Daoy (cell line): ENCODE measurements at regions not wholly inside any gene's neighbourhood (a gene's known extent, or its start where the extent isn't known, plus 50 kb on each side); places are given as distances from the start of the nearest gene placed in this dataset.

Source experiments
- DNase-seq: peaks from one replicate; pipeline ENCODE4 v3.0.0-alpha.2; 2015; ENCODE audit warnings: low read depth

GRCh38 chr5:174553556-174553955 lies 170.8 kb upstream of the MSX2 start:
- DNase-seq, result no peak

- DNase-seq, result no peak
Measured at GRCh38 chr5:174555726-174556125, 168.7 kb upstream of the MSX2 start.

- no peak for DNase-seq
Measured at GRCh38 chr5:174556756-174557155, 167.6 kb upstream of the MSX2 start.

GRCh38 chr5:174558190-174558589 lies 166.2 kb upstream of the MSX2 start:
- DNase-seq, result no peak

- DNase-seq, result peak; percentile 32
Measured at GRCh38 chr5:174559141-174559540, 165.2 kb upstream of the MSX2 start.

GRCh38 chr5:174559566-174560090 lies 164.8 kb upstream of the MSX2 start:
- DNase-seq, result no peak

- DNase-seq, result no peak
Measured at GRCh38 chr5:174560861-174561260, 163.5 kb upstream of the MSX2 start.

- peak; percentile 62 for DNase-seq
Measured at GRCh38 chr5:174563040-174563439, 161.3 kb upstream of the MSX2 start.

- peak; percentile 70 for DNase-seq
Measured at GRCh38 chr5:174563899-174564298, 160.5 kb upstream of the MSX2 start.

- DNase-seq, result no peak
Measured at GRCh38 chr5:174567506-174568141, 156.8 kb upstream of the MSX2 start.

- no peak for DNase-seq
Measured at GRCh38 chr5:174570662-174571061, 153.7 kb upstream of the MSX2 start.

GRCh38 chr5:174571662-174572397 lies 152.6 kb upstream of the MSX2 start:
- DNase-seq, result peak; percentile 95

GRCh38 chr5:174572591-174572990 lies 151.8 kb upstream of the MSX2 start:
- DNase-seq, result peak; percentile 41

- no peak for DNase-seq
Measured at GRCh38 chr5:174573221-174573994, 151.0 kb upstream of the MSX2 start.

- DNase-seq, result no peak
Measured at GRCh38 chr5:174575043-174575442, 149.3 kb upstream of the MSX2 start.

- no peak for DNase-seq
Measured at GRCh38 chr5:174576042-174576441, 148.3 kb upstream of the MSX2 start.

GRCh38 chr5:174581479-174581878 lies 142.9 kb upstream of the MSX2 start:
- DNase-seq, result peak; percentile 63

- DNase-seq, result no peak
Measured at GRCh38 chr5:174581894-174582293, 142.5 kb upstream of the MSX2 start.

GRCh38 chr5:174583071-174583470 lies 141.3 kb upstream of the MSX2 start:
- no peak for DNase-seq

GRCh38 chr5:174585472-174585871 lies 138.9 kb upstream of the MSX2 start:
- DNase-seq, result no peak

- DNase-seq, result peak; percentile 31
Measured at GRCh38 chr5:174586163-174586562, 138.2 kb upstream of the MSX2 start.

GRCh38 chr5:174589011-174589410 lies 135.4 kb upstream of the MSX2 start:
- DNase-seq, result no peak

GRCh38 chr5:174589599-174589998 lies 134.8 kb upstream of the MSX2 start:
- no peak for DNase-seq
